GM12878 (cell line): ENCODE measurements at regions not wholly inside any gene's neighbourhood (a gene's known extent, or its start where the extent isn't known, plus 50 kb on each side); places are given as distances from the start of the nearest gene placed in this dataset.

ENCODE experiments used
- ATAC-seq: fragments of 200-7000 bp; cut with Tn5 transposase; 3 replicates; pipeline ENCODE4 v1.9.1; 2020; ENCODE audit warnings: mild to moderate bottlenecking, moderate library complexity
- BruUV-seq: library from RNA; stranded (reverse); fragments of 400-500 nt; replicated peaks from 2 replicates; lab custom pipeline; 2021; lab: Mats Ljungman, UMichigan
- CTCF ChIA-PET: fragments of 300-600 bp; sonication (Branson Sonifier 250); formaldehyde crosslinking; extraction: SDS; loops from one replicate; lab custom pipeline; 2021; ENCODE audit warnings: inconsistent platforms; lab: Yijun Ruan, JAX
- POLR2A ChIA-PET: fragments of 350-600 bp; formaldehyde crosslinking; extraction: SDS; loops from one replicate; lab custom pipeline; 2021; ENCODE audit warnings: inconsistent platforms; lab: Charles Lee
- RAD21 ChIA-PET: fragments of 300-600 bp; sonication (Branson Sonifier 250); formaldehyde crosslinking; loops from one replicate; lab custom pipeline; 2023; ENCODE audit warnings: antibody characterized with exemption; ENCODE audit not compliant: unreplicated experiment; lab: Charles Lee
- SMC1A ChIA-PET: fragments of 300-600 bp; sonication (Branson Sonifier 250); formaldehyde crosslinking; loops from one replicate; lab custom pipeline; 2023; ENCODE audit not compliant: unreplicated experiment, uncharacterized antibody; lab: Charles Lee
- DNase-seq: peaks from one replicate; pipeline ENCODE4 v3.0.0-alpha.2; 2011; ENCODE audit warnings: low read depth, low spot score
- FAIRE-seq: peaks from 3 replicates; lab custom pipeline; 2011; peaks lifted over from hg19 to GRCh38; lab: Jason Lieb, UNC
- H2AFZ ChIP-seq: 2 replicates; pipeline ENCODE4 v1.6.0; 2011; ENCODE audit warnings: low read depth, low read length, control low read depth; ENCODE audit not compliant: control insufficient read depth
- H3K27ac ChIP-seq: 2 replicates; pipeline ENCODE4 v1.5.1; 2011; ENCODE audit warnings: control low read depth; ENCODE audit not compliant: control insufficient read depth, insufficient read depth
- H3K27me3 ChIP-seq, 2 experiments: replicated peaks in 1 of 2; 2 replicates each; pipeline versions ENCODE4 v1.6.0 to v1.6.1; 2011; ENCODE audit warnings: low read length in 1 of 2; ENCODE audit not compliant: control insufficient read depth in 2 of 2, insufficient read depth in 2 of 2
- H3K36me3 ChIP-seq, 2 experiments: 2 replicates each; pipeline ENCODE4 v1.5.1; 2011; ENCODE audit warnings: low read length in 1 of 2; ENCODE audit not compliant: control insufficient read depth in 2 of 2, insufficient read depth in 2 of 2
- H3K4me1 ChIP-seq: 2 replicates; pipeline ENCODE4 v1.6.1; 2011; ENCODE audit warnings: mild to moderate bottlenecking, low read length, moderate library complexity, mixed read lengths; ENCODE audit not compliant: control insufficient read depth, insufficient read depth
- H3K4me2 ChIP-seq: 2 replicates; pipeline ENCODE4 v1.6.0; 2011; ENCODE audit warnings: control low read depth; ENCODE audit not compliant: control insufficient read depth, insufficient read depth
- H3K4me3 ChIP-seq: fragments of 200-600 bp; sonication (generic); 2 replicates; pipeline ENCODE4 v1.5.1; 2016
- H3K79me2 ChIP-seq: 2 replicates; pipeline ENCODE4 v1.6.0; 2011; ENCODE audit warnings: low read length; ENCODE audit not compliant: control insufficient read depth, insufficient read depth
- H3K9ac ChIP-seq: 2 replicates; pipeline ENCODE4 v1.8.0; 2011; ENCODE audit warnings: low read length, control low read depth, mixed read lengths; ENCODE audit not compliant: control insufficient read depth, insufficient read depth
- H3K9me3 ChIP-seq: replicated peaks from 3 replicates; pipeline ENCODE4 v1.5.1; 2011; ENCODE audit warnings: mild to moderate bottlenecking, low read length; ENCODE audit not compliant: control insufficient read depth, insufficient read depth
- H4K20me1 ChIP-seq: 2 replicates; pipeline ENCODE4 v1.6.0; 2011; ENCODE audit not compliant: control insufficient read depth, insufficient read depth
- ASH2L ChIP-seq: fragments of 300-600, 200-600 bp; sonication (generic); IDR thresholded peaks from 2 replicates; pipeline ENCODE4 v1.6.1; 2017; ENCODE audit warnings: low read depth, mild to moderate bottlenecking, borderline replicate concordance
- CBX3 ChIP-seq: fragments of 200-600 bp; sonication (generic); IDR thresholded peaks from 2 replicates; pipeline ENCODE4 v1.6.1; 2016; ENCODE audit warnings: low read depth, borderline replicate concordance
- CREM ChIP-seq: IDR thresholded peaks from 2 replicates; pipeline ENCODE4 v1.6.1; 2014; ENCODE audit warnings: antibody characterized with exemption, low read depth
- RELA ChIP-seq: fragments of 450-650 bp; IDR thresholded peaks from 2 replicates; pipeline ENCODE4 v1.8.0; 2014; ENCODE audit warnings: borderline replicate concordance; ENCODE audit not compliant: partially characterized antibody
- SIX5 ChIP-seq: IDR thresholded peaks from 2 replicates; pipeline ENCODE4 v1.6.1; 2011; ENCODE audit warnings: mild to moderate bottlenecking, low read depth, low read length, moderate library complexity; ENCODE audit not compliant: severe bottlenecking
- WGBS: methylation state at CpG from one replicate; pipeline ENCODE4 v1.1.6; 2016; ENCODE audit warnings: low lambda C conversion rate; ENCODE audit not compliant: insufficient replicate concordance, insufficient coverage; ENCODE audit errors: missing lambda C conversion rate; 5-methylcytosine and 5-hydroxymethylcytosine counted together
- in situ Hi-C: fragments of 300-500 bp; cut with MboI; formaldehyde crosslinking; loops from 9 replicates; pipeline ENCODE4 v1.14.3; 2018; ENCODE audit warnings: mixed read lengths
- intact Hi-C: fragments of 100-400 bp; cut with micrococcal nuclease; formaldehyde crosslinking; loops from one replicate; pipeline ENCODE4 v1.14.2; 2022; ENCODE audit not compliant: unreplicated experiment
- TF ChIP-seq, protein P1 (sequence below): fragments of 450-650 bp; IDR thresholded peaks from 2 replicates; pipeline ENCODE4 v1.6.1; 2017; ENCODE audit warnings: antibody characterized with exemption, mild to moderate bottlenecking, moderate library complexity
- TF ChIP-seq, protein P2 (sequence below), 3 experiments: IDR thresholded peaks in 2 of 3; conservative IDR thresholded peaks in 1 of 3; 2 replicates each; pipeline ENCODE4 v1.5.1; 2011; ENCODE audit warnings: low read depth in 3 of 3, low read length in 3 of 3, mild to moderate bottlenecking in 3 of 3, control low read depth in 2 of 3, moderate library complexity in 2 of 3, inconsistent platforms in 1 of 3, mixed read lengths in 1 of 3; ENCODE audit not compliant: control insufficient read depth in 2 of 3, insufficient read depth in 1 of 3; ENCODE audit errors: extremely low read depth in 1 of 3

DNA sequence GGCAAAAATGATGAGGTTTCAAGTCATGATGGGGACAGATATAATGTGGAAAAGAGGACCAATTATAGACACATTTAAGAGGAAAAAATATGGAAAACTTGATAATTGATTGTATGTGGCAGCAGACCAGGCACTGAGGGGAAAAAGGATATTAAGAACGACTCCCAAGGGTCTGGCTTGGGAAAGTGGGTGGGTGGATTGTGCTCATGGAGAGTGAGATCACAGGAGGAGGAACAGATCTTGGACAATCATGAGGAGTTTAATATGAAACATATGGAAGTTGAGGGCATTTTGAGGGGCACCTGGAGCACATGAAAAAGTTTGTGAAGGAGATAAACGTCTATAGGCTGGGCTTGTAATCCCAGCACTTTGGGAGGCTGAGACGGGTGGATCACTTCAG is 454.3 kb upstream of the KLF4 start:
- CTCF ChIA-PET, result no interaction called here
- RAD21 ChIA-PET, result no interaction called here
- intact Hi-C loops, result no loop called here

DNA sequence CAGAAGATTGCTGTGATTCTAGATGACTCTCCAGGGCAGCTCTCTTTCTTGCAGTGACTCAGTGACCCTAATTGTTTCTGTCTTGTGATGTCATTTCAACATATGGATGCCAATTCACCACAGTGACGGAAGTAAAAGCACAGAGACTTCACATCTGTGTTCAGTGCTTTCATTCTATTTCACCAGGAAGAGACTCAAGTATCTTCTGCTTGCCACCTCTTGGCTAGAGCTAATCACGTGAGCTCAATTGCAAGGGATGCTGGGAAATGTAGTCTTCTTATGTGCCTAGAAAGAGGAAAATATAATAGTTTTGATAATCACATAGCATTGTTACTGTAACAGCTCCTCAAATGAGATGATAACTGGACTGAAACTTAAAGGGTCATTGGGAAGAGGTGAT is 453.3 kb upstream of the KLF4 start:
- CTCF ChIA-PET, result no interaction called here
- Histone ChIP-seq H2AFZ (peak overlapping the region; percentile 7; the same call in 1 of the 2 replicates), H4K20me1 (no peaks in the 10 kb centered on the region), H3K4me3 (no peak overlapping the region), H3K27me3 (no peaks in the 10 kb centered on the region), H3K27ac (no peak overlapping the region), H3K4me2 (no peak overlapping the region), H3K79me2 (no peaks in the 10 kb centered on the region), H3K4me1 (no peaks in the 10 kb centered on the region), H3K9ac (no peak overlapping the region), H3K36me3 (no peaks in the 10 kb centered on the region), H3K9me3 (no peaks in the 10 kb centered on the region)
- intact Hi-C loops, result no loop called here
- WGBS, result 0% methylated on average over 2 of the region's 2 CpGs
- DNase-seq, result no peak
- in situ Hi-C loops, result no loop called here
- SMC1A ChIA-PET, result interaction anchor here (0.8 to 0.9 kb wide), 2 partner anchors 18 to 65 kb away, joined by 3 to 4 read pairs; no protein-coding TSS in a partner anchor
- BruUV-seq, result no TSS peak
- no peak for FAIRE-seq
- RAD21 ChIA-PET, result no interaction called here
- ATAC-seq, result no peak
- TF ChIP-seq ASH2L, result no peak
- TF ChIP-seq, protein P1, sequence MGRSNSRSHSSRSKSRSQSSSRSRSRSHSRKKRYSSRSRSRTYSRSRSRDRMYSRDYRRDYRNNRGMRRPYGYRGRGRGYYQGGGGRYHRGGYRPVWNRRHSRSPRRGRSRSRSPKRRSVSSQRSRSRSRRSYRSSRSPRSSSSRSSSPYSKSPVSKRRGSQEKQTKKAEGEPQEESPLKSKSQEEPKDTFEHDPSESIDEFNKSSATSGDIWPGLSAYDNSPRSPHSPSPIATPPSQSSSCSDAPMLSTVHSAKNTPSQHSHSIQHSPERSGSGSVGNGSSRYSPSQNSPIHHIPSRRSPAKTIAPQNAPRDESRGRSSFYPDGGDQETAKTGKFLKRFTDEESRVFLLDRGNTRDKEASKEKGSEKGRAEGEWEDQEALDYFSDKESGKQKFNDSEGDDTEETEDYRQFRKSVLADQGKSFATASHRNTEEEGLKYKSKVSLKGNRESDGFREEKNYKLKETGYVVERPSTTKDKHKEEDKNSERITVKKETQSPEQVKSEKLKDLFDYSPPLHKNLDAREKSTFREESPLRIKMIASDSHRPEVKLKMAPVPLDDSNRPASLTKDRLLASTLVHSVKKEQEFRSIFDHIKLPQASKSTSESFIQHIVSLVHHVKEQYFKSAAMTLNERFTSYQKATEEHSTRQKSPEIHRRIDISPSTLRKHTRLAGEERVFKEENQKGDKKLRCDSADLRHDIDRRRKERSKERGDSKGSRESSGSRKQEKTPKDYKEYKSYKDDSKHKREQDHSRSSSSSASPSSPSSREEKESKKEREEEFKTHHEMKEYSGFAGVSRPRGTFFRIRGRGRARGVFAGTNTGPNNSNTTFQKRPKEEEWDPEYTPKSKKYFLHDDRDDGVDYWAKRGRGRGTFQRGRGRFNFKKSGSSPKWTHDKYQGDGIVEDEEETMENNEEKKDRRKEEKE, result no peak
- no peak for TF ChIP-seq RELA
- TF ChIP-seq SIX5, result peak; percentile 44
- TF ChIP-seq CREM, result no peak
- TF ChIP-seq, all 136 proteins: peak for 1
- POLR2A ChIA-PET, result no interaction called here

More for the DNA sequence above, 454.3 kb upstream of the KLF4 start:
- no peaks in the 10 kb centered on the region for H4K20me1 ChIP-seq
- no peaks in the 10 kb centered on the region for H3K9me3 ChIP-seq
- H3K79me2 ChIP-seq, result no peaks in the 10 kb centered on the region
- POLR2A ChIA-PET, result no interaction called here
- 16% methylated on average over 3 of the region's 3 CpGs for WGBS
- no peak overlapping the region for H3K4me3 ChIP-seq
- H3K36me3 ChIP-seq, result no peaks in the 10 kb centered on the region
- ATAC-seq, result no peak
- BruUV-seq, result no TSS peak
- SMC1A ChIA-PET, result no interaction called here
- H3K27ac ChIP-seq, result no peak overlapping the region
- in situ Hi-C loops, result no loop called here
- no peak for TF ChIP-seq CBX3
- TF ChIP-seq, protein P2, sequence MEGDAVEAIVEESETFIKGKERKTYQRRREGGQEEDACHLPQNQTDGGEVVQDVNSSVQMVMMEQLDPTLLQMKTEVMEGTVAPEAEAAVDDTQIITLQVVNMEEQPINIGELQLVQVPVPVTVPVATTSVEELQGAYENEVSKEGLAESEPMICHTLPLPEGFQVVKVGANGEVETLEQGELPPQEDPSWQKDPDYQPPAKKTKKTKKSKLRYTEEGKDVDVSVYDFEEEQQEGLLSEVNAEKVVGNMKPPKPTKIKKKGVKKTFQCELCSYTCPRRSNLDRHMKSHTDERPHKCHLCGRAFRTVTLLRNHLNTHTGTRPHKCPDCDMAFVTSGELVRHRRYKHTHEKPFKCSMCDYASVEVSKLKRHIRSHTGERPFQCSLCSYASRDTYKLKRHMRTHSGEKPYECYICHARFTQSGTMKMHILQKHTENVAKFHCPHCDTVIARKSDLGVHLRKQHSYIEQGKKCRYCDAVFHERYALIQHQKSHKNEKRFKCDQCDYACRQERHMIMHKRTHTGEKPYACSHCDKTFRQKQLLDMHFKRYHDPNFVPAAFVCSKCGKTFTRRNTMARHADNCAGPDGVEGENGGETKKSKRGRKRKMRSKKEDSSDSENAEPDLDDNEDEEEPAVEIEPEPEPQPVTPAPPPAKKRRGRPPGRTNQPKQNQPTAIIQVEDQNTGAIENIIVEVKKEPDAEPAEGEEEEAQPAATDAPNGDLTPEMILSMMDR (IDR thresholded peaks at IDR 0.05 in 2 of 3, conservative IDR thresholded peaks at IDR 0.05 in 1 of 3; ENCODE audit: control insufficient read depth in 2 of 3, extremely low read depth in 1 of 3, insufficient read depth in 1 of 3, low read depth in 3 of 3, low read length in 3 of 3), result no peak
- TF ChIP-seq, all 136 proteins: peak for 0
- Histone ChIP-seq H3K9ac (no peak overlapping the region), H3K27me3 (no peaks in the 10 kb centered on the region), H2AFZ (no peak overlapping the region), H3K4me2 (no peak overlapping the region), H3K4me1 (no peaks in the 10 kb centered on the region)
- FAIRE-seq (no peak), DNase-seq (no peak)
